GM18907 (cell line): ENCODE measurements at regions not wholly inside any gene's neighbourhood (a gene's known extent, or its start where the extent isn't known, plus 50 kb on each side); places are given as distances from the start of the nearest gene placed in this dataset.

Experiments used
- ATAC-seq: cut with Tn5 transposase; IDR thresholded peaks from one replicate; pipeline ENCODE4 v1.9.1; 2021; ENCODE audit warnings: mild to moderate bottlenecking, moderate library complexity; ENCODE audit not compliant: unreplicated experiment

DNA sequence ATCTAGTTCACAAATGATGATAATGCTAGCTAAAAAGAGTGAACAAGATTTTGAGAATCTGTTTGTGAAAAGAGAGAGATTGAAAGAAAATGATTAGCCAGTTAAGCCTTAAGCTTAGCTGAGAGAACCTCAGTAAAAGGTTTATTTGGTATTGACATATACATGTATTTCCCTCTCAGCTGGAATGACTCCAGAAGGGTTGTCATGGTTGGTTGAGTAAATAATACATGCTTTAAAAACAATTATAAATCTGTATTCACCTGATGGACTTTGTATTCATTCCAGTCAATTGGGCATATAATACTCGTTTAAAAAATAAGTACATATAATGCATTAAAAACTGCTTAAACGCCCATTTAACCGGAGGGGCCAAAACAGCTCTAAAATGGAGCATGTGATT, 181.4 kb downstream of the GRB14 start:
- ATAC-seq = no peak

DNA sequence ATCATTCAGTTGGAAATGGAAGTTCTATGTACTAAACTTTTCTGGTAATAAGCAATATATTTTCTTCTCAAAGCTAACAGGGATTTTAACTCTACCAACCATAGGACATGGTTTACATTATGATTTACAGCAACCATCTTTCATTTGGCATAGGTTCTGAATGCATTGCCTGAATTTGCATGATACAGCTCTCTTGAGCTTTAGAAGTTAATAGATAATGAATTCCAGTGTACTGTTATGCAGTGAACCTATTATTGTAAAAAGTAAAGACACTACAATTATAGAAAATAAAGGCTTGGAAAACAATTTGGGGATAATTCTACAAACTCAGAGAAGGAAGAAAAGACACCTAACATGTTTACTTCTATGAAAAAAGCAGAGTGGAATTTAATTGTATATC, 182.0 kb downstream of the GRB14 start:
- ATAC-seq = no peak

DNA sequence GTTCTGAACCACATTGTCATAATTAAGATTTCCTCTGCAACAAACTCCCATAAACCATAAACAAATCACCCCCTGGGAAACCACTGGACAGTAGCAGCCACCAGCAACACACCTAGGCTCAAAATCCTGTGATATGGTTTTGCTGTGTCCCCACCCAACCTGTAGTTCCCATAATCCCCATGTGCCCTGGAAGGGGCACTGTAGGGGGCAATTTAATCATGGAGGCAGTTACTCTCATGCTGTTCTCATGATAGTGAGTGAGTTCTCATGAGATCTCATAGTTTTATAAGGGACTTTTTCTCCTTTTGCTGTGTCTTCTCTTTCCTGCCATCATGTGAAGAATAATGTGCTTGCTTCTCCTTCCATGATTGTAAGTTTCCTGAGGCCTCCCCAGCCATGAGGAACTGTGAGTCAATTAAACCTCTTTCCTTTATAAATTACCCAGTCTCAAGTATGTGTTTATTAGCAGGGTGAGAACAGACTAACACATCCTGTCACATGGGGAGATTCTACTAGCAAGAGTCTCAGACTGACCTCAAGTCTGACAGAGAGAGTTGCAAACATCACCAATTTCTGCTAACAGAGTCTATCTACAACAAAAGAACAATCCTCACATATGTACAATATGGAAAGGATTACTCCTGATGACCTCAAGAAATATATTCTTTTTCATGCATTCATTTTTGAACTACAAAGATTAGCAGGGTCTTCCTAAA, 182.6 kb downstream of the GRB14 start:
- ATAC-seq = peak; percentile 65

DNA sequence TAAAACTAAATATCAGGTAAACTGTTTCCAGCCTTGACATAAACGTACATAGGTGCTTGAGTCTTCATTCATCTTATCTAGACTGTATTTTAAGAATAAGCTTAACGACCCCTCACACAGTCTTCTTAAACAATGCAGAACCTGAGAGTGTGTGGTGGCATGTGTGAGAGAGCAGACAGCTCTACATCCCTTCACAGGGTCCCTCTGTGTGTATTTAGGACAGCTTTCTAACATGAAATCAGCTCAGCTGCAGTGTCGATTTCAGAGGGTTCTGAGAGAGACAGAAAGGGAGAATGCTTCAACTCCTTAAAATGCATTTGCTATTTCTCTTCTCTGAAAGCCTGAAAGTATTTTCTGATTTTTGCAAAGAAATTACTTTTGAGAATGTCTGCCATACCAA, 185.2 kb downstream of the GRB14 start:
- ATAC-seq = no peak

DNA sequence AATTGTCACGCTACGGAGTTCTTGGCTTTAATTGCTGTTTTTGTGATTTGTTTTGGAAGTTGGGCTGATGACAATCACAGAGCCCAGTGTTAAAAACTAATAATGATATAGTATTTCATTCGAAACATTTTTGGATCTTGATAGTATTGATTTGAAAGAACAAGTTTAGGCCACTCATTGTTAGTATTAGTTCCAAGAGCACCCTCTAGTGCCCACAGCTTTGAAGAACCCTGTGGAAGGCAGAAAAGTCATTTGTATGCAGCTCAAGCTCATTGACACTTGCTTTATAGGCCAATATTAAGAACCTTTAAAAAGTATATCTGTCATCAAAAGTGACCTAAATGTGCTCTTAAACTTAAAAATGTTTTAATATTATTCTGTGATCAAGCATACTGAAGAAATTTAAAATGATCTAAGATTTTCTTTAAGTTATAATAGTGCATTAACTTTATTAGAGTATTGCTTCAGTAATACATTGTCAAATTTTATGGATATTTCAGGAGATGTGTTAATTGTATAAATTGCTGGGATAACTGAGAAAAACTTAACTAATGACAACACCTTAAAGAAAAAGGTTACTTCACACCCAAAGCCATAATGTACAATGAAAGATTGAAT, 191.0 kb downstream of the GRB14 start:
- ATAC-seq = no peak

DNA sequence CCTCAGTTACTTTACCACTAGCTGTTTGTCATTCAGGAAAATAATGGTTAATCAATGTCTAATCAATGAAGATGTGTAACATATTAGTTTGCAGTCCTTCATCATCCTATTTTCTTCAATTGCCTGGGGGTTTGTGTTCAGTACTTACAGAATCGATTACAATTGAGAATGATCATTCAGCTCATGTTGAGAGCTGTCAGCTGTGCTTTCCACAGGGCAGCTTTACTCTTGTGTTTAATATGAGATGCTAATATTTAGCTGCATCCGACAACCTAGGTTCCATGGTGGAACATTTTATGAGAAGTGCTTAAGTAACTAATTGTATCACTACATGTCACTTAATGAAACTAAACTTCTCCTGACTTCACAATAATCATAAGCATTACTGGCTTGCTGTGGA, 191.9 kb downstream of the GRB14 start:
- no peak for ATAC-seq

DNA sequence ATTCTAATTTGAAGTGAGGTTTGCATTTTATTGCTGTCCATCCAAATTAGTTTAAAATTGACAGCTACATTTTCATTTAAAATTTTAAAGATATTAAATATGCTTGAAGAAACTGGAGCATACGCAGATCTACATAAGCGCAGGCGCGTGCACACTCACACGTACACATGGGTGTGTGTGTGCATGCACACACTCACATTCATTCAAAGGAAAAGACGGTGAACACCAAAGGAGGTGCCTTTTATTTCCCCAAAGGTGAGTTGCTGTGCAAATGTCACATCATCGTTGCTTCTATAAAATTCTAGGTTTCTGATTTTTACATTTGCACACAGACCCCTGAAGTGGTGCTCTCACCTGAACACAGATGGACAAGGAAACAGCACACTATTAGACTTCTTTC, 194.2 kb downstream of the GRB14 start:
- no peak for ATAC-seq

DNA sequence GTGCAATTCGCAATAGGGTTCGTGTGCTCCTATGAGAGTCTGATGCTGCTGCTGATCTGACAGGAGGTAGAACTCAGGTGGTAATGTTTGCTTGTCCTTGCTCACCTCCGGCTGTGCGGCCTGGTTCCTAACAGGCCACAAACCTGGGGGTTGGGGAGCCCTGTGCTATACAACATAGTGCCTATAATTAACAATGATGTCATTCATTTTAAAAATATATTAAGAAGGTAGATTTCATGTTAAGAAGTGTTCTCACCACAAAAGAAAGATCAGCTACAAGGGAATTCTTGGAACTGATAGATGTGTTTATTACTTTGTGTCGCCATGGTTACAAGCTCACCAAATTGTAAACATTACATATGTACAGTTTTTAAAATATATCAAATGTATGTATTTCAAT, 200.5 kb downstream of the GRB14 start:
- ATAC-seq = no peak

DNA sequence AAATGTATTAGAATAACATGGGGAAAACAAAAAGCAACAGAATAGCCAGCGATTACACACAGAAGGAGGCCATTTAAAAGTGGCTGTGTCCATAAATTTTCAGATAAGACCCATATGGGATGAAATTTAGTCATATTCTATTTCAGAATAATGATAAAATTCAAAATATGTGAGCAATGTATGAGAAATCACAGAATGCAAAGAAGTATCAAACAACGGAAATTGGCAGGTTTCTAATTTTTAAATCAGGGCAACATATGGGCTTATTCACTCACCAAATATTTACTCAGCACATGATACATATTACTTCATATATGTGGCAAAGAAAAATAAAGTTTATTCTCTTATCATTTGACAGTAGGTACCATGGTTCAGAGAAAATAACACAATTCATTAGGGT, 208.5 kb downstream of the GRB14 start:
- ATAC-seq = no peak

DNA sequence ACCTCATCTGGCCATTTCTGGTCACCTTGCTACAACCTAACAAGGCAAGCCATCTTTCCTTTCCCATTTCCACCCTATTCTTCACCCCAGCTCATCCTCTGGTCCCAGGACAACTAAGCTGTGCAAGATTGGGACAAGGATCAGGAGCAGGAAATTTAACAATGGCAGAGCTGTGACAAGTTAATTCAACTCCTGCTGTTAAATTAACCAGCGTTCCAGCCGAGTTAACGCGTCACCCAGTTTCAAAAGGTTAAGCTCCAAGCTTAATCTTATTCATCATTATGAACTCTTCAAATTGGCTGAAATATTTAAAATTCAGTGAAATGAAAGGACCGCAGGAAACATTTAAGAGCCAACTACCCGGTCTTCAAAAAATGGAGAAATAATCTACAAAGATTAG, 231.9 kb downstream of the GRB14 start:
- ATAC-seq = no peak

DNA sequence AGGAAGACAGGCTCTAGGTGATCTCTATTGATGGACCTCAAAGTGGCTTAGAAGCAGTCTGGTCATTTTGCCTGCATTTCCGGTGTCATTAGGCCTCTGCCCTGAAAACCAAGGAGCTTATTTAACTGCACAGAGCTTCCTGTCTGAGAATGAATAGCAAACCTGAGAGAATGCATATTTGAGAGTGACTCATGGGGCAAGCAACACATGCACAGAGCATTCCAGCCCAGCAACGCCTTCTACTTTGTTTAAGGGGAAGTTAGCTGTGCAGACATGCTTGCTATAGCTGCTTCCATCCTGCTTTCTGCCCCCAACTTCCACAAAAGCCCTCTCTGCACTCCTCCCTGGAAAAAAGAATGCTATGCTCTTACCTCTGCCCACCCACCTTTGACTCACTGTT, 232.8 kb downstream of the GRB14 start:
- peak; percentile 86 for ATAC-seq

DNA sequence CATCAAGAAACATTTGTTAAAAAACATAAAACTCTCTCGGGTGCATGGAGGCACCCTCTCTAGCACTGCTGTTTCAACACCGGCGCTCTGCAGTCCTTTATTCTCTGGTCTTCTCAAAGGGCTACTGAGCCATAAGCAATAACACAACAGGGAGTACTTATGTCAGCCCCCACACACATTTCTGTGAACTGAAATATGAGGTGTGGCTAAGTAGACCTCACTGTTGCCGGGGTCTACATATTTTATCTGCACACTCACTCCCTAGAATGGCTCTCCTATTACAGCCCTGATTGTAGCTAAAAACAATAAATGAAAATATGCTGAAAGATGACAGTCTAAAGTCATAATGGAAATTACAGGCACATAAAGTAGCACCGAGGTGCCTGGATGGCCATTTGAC, 235.1 kb downstream of the GRB14 start:
- ATAC-seq = no peak

DNA sequence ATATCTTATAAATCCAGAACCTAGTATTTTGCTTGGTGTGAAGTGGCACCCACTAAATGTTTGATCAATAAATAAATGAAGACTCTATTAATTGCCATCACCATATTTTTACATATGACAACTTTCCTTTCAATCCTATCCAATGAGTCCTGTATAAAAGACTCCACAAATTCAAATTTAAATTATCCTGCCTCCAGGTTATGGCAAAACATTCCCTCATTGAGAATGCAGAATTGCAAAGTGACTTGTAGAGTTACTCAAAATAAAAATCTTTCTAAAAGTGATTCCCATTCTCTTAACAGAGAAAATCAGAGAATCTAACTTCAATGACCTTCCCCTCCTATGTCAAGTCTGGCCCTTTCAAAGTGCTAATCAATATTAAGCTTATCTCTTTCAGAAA, 236.8 kb downstream of the GRB14 start:
- ATAC-seq = no peak

DNA sequence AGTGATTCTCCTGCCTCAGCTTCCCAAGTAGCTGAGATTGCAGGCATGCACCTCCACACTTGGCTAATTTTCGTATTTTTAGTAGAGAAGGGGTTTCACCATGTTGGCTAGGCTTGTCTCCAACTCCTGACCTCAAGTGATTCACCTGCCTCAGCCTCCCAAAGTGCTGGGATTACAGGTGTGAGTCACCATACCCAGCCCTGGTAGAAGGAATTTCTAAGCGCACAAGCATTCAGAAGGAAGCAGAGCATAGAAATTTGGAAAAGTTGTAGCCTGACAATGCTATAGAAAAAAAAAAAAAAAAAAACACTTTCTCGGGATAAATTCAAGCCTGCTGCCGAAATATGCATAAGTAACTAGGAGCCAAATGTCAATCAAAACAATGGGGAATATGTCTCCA, 249.4 kb downstream of the GRB14 start:
- ATAC-seq = no peak

DNA sequence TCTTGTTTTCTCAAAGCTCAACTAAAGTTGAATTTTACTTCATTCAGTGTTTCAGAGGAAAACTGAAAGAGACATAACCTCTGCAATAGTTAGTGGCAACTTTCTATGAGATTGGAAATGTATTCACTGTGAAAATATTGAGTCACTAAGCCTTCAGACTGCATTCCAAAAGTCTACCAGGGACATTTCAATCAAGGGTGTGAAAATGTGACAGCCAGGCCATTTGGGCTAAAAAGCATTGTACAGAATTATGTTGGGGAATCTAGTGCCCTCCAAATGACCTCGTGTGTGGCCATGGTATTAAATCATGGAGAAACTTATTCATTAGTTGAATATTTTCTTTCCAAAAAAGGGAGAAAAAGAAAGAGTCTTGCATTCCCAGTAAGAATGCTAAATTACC, 251.9 kb downstream of the GRB14 start:
- ATAC-seq = no peak

DNA sequence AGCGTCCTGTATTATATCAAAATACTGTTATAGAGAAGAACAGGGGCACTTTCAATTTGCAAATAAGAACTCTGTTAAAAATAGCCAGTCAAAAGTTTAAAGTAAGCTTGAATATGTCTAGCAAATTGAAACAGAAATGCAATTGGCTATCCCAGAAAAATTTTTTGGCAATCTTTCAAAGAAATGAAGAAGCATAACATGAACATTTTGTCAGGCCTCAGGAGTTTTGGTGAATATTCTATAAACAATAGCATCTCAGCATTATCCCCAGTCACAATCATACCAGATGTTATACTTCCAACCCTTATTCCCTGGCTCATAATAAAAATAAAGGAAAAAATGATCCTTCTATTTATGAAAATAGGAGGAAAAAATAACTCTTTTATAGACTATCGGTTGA, 252.4 kb downstream of the GRB14 start:
- no peak for ATAC-seq

DNA sequence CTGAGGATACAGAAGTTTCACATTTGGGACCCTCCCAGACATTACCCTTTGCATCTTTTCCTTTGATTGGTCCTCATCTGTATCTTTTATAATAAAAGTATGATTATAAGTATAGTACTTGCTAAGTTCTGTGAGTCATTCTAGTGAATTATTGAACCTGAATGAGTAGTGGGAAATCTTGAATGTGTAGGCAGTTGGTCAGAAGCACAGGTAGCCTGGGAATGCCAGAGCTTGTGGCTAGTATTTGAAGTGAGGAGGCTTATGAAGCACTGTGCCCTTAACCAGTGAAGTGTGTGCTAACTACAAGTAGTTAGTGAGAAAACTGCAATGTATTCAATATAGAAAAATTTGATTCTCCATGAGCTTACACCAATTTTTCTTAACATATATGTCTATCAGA, 257.6 kb downstream of the GRB14 start:
- ATAC-seq = no peak

DNA sequence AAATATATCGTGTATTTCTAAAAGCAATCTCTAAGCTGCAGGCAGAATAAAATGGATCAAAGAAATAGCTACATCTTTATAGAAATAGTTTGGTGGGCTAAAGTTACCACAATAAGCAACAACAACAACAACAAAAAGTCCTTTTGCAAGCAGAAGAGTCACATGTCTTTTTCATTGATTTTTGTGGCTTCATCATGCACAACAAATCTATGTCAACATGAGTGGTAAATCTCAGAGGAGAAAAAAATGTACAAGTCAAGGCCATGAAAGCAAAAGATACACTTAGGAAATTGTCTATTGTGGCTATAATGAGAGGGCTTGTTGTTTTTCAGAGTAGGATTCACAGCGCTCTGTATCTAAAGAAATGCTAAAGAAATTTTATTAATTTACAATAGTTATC, 269.7 kb downstream of the GRB14 start:
- no peak for ATAC-seq

DNA sequence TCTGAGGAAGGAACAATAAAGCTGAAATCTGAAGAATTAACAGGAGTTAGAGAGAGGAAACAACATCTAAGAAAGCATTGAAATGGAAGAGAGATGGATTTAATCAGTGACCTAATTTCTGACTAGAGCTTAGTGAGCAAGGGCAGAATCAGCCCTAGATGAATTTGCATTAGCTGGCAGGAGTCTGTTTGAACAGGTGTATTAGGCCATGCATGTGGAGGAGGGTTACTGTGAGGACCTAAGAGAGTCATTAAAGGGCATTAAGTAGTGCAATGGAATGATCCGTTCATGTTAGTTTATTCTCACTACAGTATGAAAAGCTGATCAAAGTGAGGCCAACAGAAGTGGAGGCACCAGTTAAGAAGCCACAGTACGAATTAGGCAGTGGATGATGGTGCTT, 285.3 kb downstream of the GRB14 start:
- no peak for ATAC-seq

DNA sequence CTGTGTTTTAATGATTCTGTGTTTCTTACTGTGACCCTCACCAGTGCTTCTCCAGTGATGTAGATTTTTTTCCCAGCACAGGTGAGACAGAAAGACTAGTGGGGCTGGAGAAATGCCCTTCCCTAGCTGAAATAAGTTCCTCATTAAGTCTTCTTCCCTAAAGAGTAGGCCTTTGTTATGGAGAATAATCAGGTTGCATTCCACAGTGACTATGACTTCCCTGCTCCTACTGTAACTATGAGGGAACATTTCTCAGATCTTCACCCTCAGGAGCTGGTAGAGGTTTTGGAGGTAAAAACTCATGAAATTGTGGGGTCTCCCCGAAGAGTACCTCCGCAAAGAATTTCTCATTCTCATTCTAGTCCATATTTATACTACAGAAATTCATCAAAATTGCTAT, 286.2 kb downstream of the GRB14 start:
- ATAC-seq = no peak

DNA sequence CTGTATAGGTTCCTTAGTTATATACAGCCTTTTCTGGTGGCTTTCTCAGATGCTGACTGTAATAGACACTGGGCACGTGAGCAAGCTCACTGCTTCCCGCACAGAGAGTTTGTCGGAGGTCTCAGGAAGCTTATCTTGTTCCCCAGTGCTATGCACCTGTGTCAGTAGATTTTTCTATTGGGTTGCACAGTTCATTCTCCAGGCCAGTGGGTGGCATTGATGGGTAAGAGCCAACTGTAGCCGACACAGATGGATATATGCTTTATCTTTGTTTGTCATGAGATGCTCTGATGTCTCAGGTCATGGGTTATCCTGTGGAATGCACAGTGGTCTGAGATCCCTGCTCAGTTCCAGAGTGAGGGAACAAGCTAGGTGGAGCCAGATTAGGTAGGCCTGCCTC, 293.0 kb downstream of the GRB14 start:
- no peak for ATAC-seq

DNA sequence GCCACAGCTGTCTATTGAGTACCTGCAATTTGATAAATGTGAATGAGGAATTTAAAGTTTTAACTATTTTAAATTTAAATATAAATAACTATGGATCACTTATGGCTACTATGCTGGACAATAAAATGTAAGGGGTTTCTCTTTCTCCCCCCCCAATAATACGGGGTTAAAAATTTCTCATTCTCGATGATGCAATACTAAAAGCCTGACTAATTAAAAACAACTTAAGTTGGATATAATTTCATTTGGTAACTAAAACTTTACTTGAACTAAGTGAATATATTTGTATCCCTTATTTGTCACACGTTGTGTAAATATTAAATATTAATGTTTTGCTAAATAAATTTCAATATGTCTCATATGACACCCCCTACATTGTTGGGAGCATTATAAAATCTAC, 297.3 kb downstream of the GRB14 start:
- no peak for ATAC-seq

DNA sequence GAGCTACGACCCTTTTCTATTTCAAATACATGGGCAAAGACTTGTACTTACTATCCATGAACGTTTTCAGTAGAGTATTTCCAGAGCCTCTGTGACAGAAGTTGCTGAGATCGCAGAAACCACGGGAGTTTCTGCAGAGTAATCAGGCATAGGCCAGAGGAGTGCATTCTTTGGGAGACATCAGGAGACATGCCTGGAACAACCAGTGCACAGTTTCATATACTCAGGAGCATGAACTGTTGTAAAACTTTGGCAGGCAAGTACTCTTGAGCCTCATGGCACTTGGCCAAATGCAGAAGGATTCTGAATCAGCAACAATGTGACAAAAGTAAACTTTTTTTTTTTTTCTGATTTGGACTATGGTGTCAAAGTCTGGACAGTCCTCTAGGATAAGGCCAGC, 307.1 kb downstream of the GRB14 start:
- no peak for ATAC-seq
